ENCODE measurements at regions not wholly inside any gene's neighbourhood (a gene's known extent, or its start where the extent isn't known, plus 50 kb on each side); places are given as distances from the start of the nearest gene placed in this dataset.

DNA sequence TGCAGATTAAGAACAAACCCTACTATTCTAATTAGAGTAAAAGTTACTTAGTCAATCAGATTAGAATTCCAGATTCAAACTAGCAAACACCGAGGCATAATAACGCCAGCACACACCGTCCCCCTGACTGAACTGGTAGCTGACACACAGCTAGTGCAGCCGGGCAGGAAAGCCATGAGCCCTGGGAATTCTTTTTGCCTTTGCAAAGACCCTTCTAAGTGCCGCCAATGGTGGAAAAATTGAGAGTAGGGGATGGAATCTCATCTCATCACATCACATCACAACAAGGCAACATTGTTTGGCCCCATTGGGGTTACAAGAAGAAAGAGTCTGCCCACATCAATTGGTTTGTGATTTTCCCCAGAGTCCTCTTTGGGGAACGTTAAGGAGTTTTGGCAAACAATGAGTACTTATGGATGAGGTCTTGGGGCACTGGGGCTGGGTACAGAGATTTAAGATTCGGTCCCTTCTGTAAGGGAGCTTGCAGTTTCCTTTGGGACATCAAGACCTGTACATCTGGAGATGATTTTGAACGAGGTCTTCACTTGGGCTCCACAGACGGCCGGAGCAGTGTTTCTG, 120.4 kb upstream of the MEF2A start:
- Histone ChIP-seq H3K4me2 (ENCODE audit: low read depth, low read length, poor library complexity, severe bottlenecking) (no peak overlapping the region), H2AFZ (ENCODE audit: low read length) (no peak overlapping the region), H3K9me3 (ENCODE audit: insufficient read depth, low read depth, low read length) (no peaks in the 10 kb centered on the region), H3K9ac (ENCODE audit: low read depth, low read length, poor library complexity, severe bottlenecking) (no peak overlapping the region), H3F3A (ENCODE audit: low read depth) (no peaks in the 10 kb centered on the region), H3K27me3 (ENCODE audit: insufficient read depth, low read length, poor library complexity, severe bottlenecking) (no peaks in the 10 kb centered on the region), H4K20me1 (ENCODE audit: insufficient read depth, low read length, poor library complexity, severe bottlenecking) (no peaks in the 10 kb centered on the region), H3K4me1 (ENCODE audit: insufficient read depth, low read length, poor library complexity, severe bottlenecking) (peaks cover 11% of the 10 kb centered on the region), H3K9me2 (replicated peaks; ENCODE audit: low read depth, low read length) (no peaks in the 10 kb centered on the region), H3K4me3 (ENCODE audit: low read length, poor library complexity, severe bottlenecking) (no peak overlapping the region), H3K36me3 (ENCODE audit: insufficient read depth, low read length) (no peaks in the 10 kb centered on the region), H3K79me2 (ENCODE audit: insufficient read depth, low read length) (no peaks in the 10 kb centered on the region)
- TF ChIP-seq, protein P1, sequence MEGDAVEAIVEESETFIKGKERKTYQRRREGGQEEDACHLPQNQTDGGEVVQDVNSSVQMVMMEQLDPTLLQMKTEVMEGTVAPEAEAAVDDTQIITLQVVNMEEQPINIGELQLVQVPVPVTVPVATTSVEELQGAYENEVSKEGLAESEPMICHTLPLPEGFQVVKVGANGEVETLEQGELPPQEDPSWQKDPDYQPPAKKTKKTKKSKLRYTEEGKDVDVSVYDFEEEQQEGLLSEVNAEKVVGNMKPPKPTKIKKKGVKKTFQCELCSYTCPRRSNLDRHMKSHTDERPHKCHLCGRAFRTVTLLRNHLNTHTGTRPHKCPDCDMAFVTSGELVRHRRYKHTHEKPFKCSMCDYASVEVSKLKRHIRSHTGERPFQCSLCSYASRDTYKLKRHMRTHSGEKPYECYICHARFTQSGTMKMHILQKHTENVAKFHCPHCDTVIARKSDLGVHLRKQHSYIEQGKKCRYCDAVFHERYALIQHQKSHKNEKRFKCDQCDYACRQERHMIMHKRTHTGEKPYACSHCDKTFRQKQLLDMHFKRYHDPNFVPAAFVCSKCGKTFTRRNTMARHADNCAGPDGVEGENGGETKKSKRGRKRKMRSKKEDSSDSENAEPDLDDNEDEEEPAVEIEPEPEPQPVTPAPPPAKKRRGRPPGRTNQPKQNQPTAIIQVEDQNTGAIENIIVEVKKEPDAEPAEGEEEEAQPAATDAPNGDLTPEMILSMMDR (conservative IDR thresholded peaks at IDR 0.05; ENCODE audit: low read length) = no peak
- no peak for TF ChIP-seq EZH2phosphoT487 (IDR thresholded peaks at IDR 0.05; ENCODE audit: borderline replicate concordance)

DNA sequence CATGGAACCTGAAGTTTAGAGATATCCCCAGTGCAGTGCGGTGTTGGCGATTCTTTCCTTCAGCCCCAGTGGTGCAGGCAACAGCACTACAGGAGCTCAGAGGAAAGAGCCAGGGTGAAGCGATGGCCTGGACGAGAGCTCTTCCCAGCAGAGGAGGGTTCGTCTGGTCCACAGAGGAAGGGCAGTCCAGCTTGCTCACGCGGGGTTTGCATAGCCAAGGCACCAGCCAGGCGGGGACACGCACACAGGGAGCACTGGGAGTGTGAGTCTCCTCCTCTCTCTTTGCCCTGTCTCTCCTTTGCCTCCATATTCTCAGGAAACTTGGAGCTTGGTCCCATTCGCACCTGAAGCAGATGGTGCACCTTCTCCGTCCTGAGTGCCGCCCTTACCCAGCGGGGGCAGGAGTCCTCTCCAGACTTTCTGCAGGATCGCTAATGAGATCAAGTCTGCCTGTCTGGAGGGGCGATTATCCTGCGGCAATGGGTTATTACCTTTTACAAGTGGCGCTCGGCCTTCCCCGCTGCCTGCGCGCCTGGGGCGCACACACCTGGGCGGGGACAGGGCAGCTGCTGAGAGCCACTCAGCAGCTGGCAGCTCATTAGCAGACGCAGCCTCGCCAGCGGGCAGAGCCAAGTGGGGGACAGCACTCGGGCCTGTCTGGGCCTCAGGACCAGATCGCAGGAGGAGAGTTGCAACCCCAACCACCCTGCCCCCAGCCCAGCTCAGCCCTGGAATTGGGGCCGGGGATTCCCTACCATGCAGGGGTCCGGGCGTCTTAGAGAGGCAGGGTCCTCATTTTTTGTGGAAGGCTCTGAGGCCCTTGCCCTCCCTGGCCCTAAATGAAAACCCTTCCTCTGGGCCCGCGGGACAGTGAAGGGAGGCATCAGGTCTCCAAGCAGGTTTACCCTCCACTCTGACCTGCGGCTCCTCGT, 119.0 kb upstream of the MEF2A start:
- no peak for TF ChIP-seq EZH2phosphoT487 (IDR thresholded peaks at IDR 0.05; ENCODE audit: borderline replicate concordance)
- TF ChIP-seq, protein P1 (conservative IDR thresholded peaks at IDR 0.05; ENCODE audit: low read length) = no peak
- Histone ChIP-seq H3K4me2 (ENCODE audit: low read depth, low read length, poor library complexity, severe bottlenecking) (no peak overlapping the region), H3K4me3 (ENCODE audit: low read length, poor library complexity, severe bottlenecking) (no peak overlapping the region), H3K9me3 (ENCODE audit: insufficient read depth, low read depth, low read length) (no peaks in the 10 kb centered on the region), H3F3A (ENCODE audit: low read depth) (no peaks in the 10 kb centered on the region), H3K9me2 (replicated peaks; ENCODE audit: low read depth, low read length) (no peaks in the 10 kb centered on the region), H3K4me1 (ENCODE audit: insufficient read depth, low read length, poor library complexity, severe bottlenecking) (peaks cover 11% of the 10 kb centered on the region), H3K79me2 (ENCODE audit: insufficient read depth, low read length) (no peaks in the 10 kb centered on the region), H3K9ac (ENCODE audit: low read depth, low read length, poor library complexity, severe bottlenecking) (no peak overlapping the region), H2AFZ (ENCODE audit: low read length) (no peak overlapping the region), H3K27me3 (ENCODE audit: insufficient read depth, low read length, poor library complexity, severe bottlenecking) (no peaks in the 10 kb centered on the region), H3K36me3 (ENCODE audit: insufficient read depth, low read length) (no peaks in the 10 kb centered on the region), H4K20me1 (ENCODE audit: insufficient read depth, low read length, poor library complexity, severe bottlenecking) (no peaks in the 10 kb centered on the region)

DNA sequence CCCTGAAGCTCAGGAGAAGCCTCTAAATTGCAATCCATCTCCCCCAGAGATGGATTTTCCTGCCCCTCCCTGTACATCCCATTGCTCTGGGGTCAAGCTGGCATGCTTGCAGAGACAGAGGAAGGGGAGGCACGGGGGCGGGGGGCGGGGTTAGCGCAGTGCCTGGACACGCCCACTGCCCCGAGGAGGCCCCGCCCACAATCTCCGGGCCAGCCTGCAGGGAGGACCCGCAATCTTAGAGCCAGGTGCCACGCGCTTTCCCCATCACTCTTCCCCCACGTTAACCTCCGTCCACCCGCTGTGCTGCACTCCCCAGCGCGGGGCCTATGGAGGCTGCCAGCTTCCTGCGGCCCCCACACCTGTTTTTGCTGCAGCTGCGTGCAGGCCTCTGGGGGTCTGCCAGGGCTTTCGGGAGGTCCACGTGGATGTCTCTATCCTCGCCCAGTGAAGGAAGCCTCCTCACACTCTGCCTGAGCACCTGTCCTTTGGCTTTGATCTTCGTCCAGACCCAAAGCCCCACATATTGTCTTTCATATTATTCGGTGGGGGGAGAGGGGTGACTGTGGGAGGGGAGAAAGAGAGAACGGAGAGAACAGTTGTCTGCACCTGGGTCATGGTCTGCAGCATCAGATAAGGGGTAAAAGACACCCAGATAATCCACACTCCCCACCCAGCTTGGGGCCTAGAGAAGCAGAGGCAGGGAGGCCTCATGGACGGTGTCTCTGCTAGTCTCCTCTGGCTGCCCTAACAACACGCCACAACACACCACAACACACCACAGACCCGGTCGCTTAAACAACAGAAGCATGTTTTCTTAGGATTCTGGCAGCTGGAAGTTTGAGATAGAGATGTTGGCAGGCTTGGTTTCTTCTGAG, 118.0 kb upstream of the MEF2A start:
- Histone ChIP-seq H3K36me3 (ENCODE audit: insufficient read depth, low read length) (no peaks in the 10 kb centered on the region), H4K20me1 (ENCODE audit: insufficient read depth, low read length, poor library complexity, severe bottlenecking) (no peaks in the 10 kb centered on the region), H3K79me2 (ENCODE audit: insufficient read depth, low read length) (no peaks in the 10 kb centered on the region), H3K9ac (ENCODE audit: low read depth, low read length, poor library complexity, severe bottlenecking) (no peak overlapping the region), H3K4me3 (ENCODE audit: low read length, poor library complexity, severe bottlenecking) (no peak overlapping the region), H3K9me3 (ENCODE audit: insufficient read depth, low read depth, low read length) (no peaks in the 10 kb centered on the region), H3F3A (ENCODE audit: low read depth) (no peaks in the 10 kb centered on the region), H2AFZ (ENCODE audit: low read length) (no peak overlapping the region), H3K4me1 (ENCODE audit: insufficient read depth, low read length, poor library complexity, severe bottlenecking) (peaks cover 11% of the 10 kb centered on the region), H3K9me2 (replicated peaks; ENCODE audit: low read depth, low read length) (no peaks in the 10 kb centered on the region), H3K27me3 (ENCODE audit: insufficient read depth, low read length, poor library complexity, severe bottlenecking) (no peaks in the 10 kb centered on the region), H3K4me2 (ENCODE audit: low read depth, low read length, poor library complexity, severe bottlenecking) (no peak overlapping the region)
- TF ChIP-seq, protein P1 (conservative IDR thresholded peaks at IDR 0.05; ENCODE audit: low read length) = no peak
- no peak for TF ChIP-seq EZH2phosphoT487 (IDR thresholded peaks at IDR 0.05; ENCODE audit: borderline replicate concordance)
